Stimulated activated effector memory CD8-positive, alpha-beta T cell treated with anti-CD3 and anti-CD28 coated beads, Interleukin-12 subunit alpha, Interleukin-12 subunit beta, amount 100 ng/mL, for 72 hours (primary cell): ENCODE measurements at regions not wholly inside any gene's neighbourhood (a gene's known extent, or its start where the extent isn't known, plus 50 kb on each side); places are given as distances from the start of the nearest gene placed in this dataset.
"Not testable (repeated sequence)": the region's sequence is repeated elsewhere in the genome, so short reads cannot be mapped to it uniquely, and the experiment has no call there.

ENCODE experiments used
- ATAC-seq: fragments of 150-1000 bp; cut with Tn5 transposase; 2 replicates; pipeline ENCODE4 v1.10.0; 2021
- DNase-seq, 2 donors: peaks; one replicate each; pipeline ENCODE4 v3.0.0; 2021 to 2022; ENCODE audit warnings: low spot score in 2 of 2
- H3K27ac Mint-ChIP-seq: one replicate; pipeline ENCODE4 v1.8.0; 2022; ENCODE audit warnings: mild to moderate bottlenecking, mixed read lengths
- H3K36me3 Mint-ChIP-seq: one replicate; pipeline ENCODE4 v1.8.0; 2022; ENCODE audit warnings: mild to moderate bottlenecking, mixed read lengths
- H3K4me1 Mint-ChIP-seq: one replicate; pipeline ENCODE4 v1.8.0; 2022; ENCODE audit warnings: mixed read lengths
- H3K4me3 Mint-ChIP-seq: one replicate; pipeline ENCODE4 v1.8.0; 2022; ENCODE audit warnings: mild to moderate bottlenecking, mixed read lengths
- H3K9me3 Mint-ChIP-seq: one replicate; pipeline ENCODE4 v1.8.0; 2022; ENCODE audit warnings: mixed read lengths

GRCh38 chr3:26316472-26316871 lies 306.1 kb upstream of the LRRC3B start:
- Mint-ChIP-seq H3K27ac (no peak overlapping the region), H3K9me3 (peaks cover 15% of the 10 kb centered on the region), H3K36me3 (no peaks in the 10 kb centered on the region), H3K4me1 (no peaks in the 10 kb centered on the region), H3K4me3 (no peak overlapping the region)
- ATAC-seq = no peak
- no peak for DNase-seq

- ATAC-seq, H3K27ac Mint-ChIP-seq, H3K36me3 Mint-ChIP-seq: not testable (repeated sequence)
Measured at GRCh38 chr3:26323741-26324140, 298.8 kb upstream of the LRRC3B start.

GRCh38 chr3:26340001-26340400 lies 282.6 kb upstream of the LRRC3B start:
- no peak overlapping the region for H3K27ac Mint-ChIP-seq
- peaks cover 6% of the 10 kb centered on the region for H3K9me3 Mint-ChIP-seq
- no peak overlapping the region for H3K4me3 Mint-ChIP-seq
- no peak for DNase-seq
- no peaks in the 10 kb centered on the region for H3K4me1 Mint-ChIP-seq
- H3K36me3 Mint-ChIP-seq = no peaks in the 10 kb centered on the region
- peak; percentile 34 for ATAC-seq

More at GRCh38 chr3:26323741-26324140, 298.8 kb upstream of the LRRC3B start:
- not testable (repeated sequence) for H3K4me3 Mint-ChIP-seq, DNase-seq, H3K4me1 Mint-ChIP-seq
- peaks cover 21% of the 10 kb centered on the region for H3K9me3 Mint-ChIP-seq

- Mint-ChIP-seq H3K9me3 (peaks cover 7% of the 10 kb centered on the region), H3K27ac (no peak overlapping the region), H3K4me3 (no peak overlapping the region), H3K36me3 (no peaks in the 10 kb centered on the region), H3K4me1 (no peaks in the 10 kb centered on the region)
- DNase-seq (no peak), ATAC-seq (no peak)
Measured at GRCh38 chr3:26343647-26344046, 278.9 kb upstream of the LRRC3B start.

GRCh38 chr3:26345613-26346012 lies 277.0 kb upstream of the LRRC3B start:
- Mint-ChIP-seq H3K36me3 (no peaks in the 10 kb centered on the region), H3K27ac (no peak overlapping the region), H3K4me1 (no peaks in the 10 kb centered on the region), H3K4me3 (no peak overlapping the region), H3K9me3 (peaks cover 9% of the 10 kb centered on the region)
- ATAC-seq (no peak), DNase-seq (no peak)

GRCh38 chr3:26346497-26346896 lies 276.1 kb upstream of the LRRC3B start:
- H3K36me3 Mint-ChIP-seq = no peaks in the 10 kb centered on the region
- no peaks in the 10 kb centered on the region for H3K4me1 Mint-ChIP-seq
- H3K27ac Mint-ChIP-seq = no peak overlapping the region
- H3K4me3 Mint-ChIP-seq = no peak overlapping the region
- H3K9me3 Mint-ChIP-seq = peaks cover 14% of the 10 kb centered on the region
- DNase-seq (no peak), ATAC-seq (no peak)

- DNase-seq = no peak
- H3K27ac Mint-ChIP-seq = no peak overlapping the region
- H3K4me3 Mint-ChIP-seq = no peak overlapping the region
- H3K9me3 Mint-ChIP-seq = peaks cover 14% of the 10 kb centered on the region
- H3K4me1 Mint-ChIP-seq = no peaks in the 10 kb centered on the region
- no peaks in the 10 kb centered on the region for H3K36me3 Mint-ChIP-seq
- ATAC-seq = no peak
Measured at GRCh38 chr3:26347150-26347549, 275.4 kb upstream of the LRRC3B start.

- Mint-ChIP-seq H3K27ac (no peak overlapping the region), H3K4me3 (no peak overlapping the region), H3K9me3 (peaks cover 16% of the 10 kb centered on the region), H3K36me3 (no peaks in the 10 kb centered on the region), H3K4me1 (no peaks in the 10 kb centered on the region)
- no peak for DNase-seq
- no peak for ATAC-seq
Measured at GRCh38 chr3:26350853-26351252, 271.7 kb upstream of the LRRC3B start.

GRCh38 chr3:26353097-26353496 lies 269.5 kb upstream of the LRRC3B start:
- Mint-ChIP-seq H3K36me3 (no peaks in the 10 kb centered on the region), H3K4me3 (no peak overlapping the region), H3K4me1 (no peaks in the 10 kb centered on the region), H3K27ac (no peak overlapping the region), H3K9me3 (peaks cover 17% of the 10 kb centered on the region)
- ATAC-seq = no peak
- no peak for DNase-seq

- DNase-seq = no peak
- Mint-ChIP-seq H3K27ac (no peak overlapping the region), H3K9me3 (peaks cover 10% of the 10 kb centered on the region), H3K4me1 (no peaks in the 10 kb centered on the region), H3K4me3 (no peak overlapping the region), H3K36me3 (no peaks in the 10 kb centered on the region)
- ATAC-seq = no peak
Measured at GRCh38 chr3:26358405-26358804, 264.2 kb upstream of the LRRC3B start.

GRCh38 chr3:26365706-26366105 lies 256.9 kb upstream of the LRRC3B start:
- no peak overlapping the region for H3K27ac Mint-ChIP-seq
- ATAC-seq (peak; percentile 37), DNase-seq (no peak)
- no peaks in the 10 kb centered on the region for H3K36me3 Mint-ChIP-seq
- no peaks in the 10 kb centered on the region for H3K4me1 Mint-ChIP-seq
- no peak overlapping the region for H3K4me3 Mint-ChIP-seq
- peaks cover 20% of the 10 kb centered on the region for H3K9me3 Mint-ChIP-seq

GRCh38 chr3:26368312-26368711 lies 254.3 kb upstream of the LRRC3B start:
- ATAC-seq = no peak
- no peak overlapping the region for H3K4me3 Mint-ChIP-seq
- no peak for DNase-seq
- H3K4me1 Mint-ChIP-seq = no peaks in the 10 kb centered on the region
- no peaks in the 10 kb centered on the region for H3K36me3 Mint-ChIP-seq
- peaks cover 25% of the 10 kb centered on the region for H3K9me3 Mint-ChIP-seq
- H3K27ac Mint-ChIP-seq = no peak overlapping the region

- no peak overlapping the region for H3K4me3 Mint-ChIP-seq
- H3K9me3 Mint-ChIP-seq = peaks cover 25% of the 10 kb centered on the region
- H3K27ac Mint-ChIP-seq = no peak overlapping the region
- no peak for DNase-seq
- no peaks in the 10 kb centered on the region for H3K36me3 Mint-ChIP-seq
- no peaks in the 10 kb centered on the region for H3K4me1 Mint-ChIP-seq
- no peak for ATAC-seq
Measured at GRCh38 chr3:26369133-26369532, 253.4 kb upstream of the LRRC3B start.

GRCh38 chr3:26375843-26376530 lies 246.6 kb upstream of the LRRC3B start:
- H3K4me1 Mint-ChIP-seq = no peaks in the 10 kb centered on the region
- H3K9me3 Mint-ChIP-seq = peaks cover 2% of the 10 kb centered on the region
- ATAC-seq (no peak), DNase-seq (no peak)
- H3K36me3 Mint-ChIP-seq = no peaks in the 10 kb centered on the region
- no peak overlapping the region for H3K4me3 Mint-ChIP-seq
- H3K27ac Mint-ChIP-seq = no peak overlapping the region

- Mint-ChIP-seq H3K4me3 (no peak overlapping the region), H3K27ac (no peak overlapping the region), H3K9me3 (no peaks in the 10 kb centered on the region), H3K36me3 (no peaks in the 10 kb centered on the region), H3K4me1 (no peaks in the 10 kb centered on the region)
- no peak for ATAC-seq
- DNase-seq = no peak
Measured at GRCh38 chr3:26381411-26381810, 241.2 kb upstream of the LRRC3B start.

- ATAC-seq = no peak
- H3K9me3 Mint-ChIP-seq = peaks cover 3% of the 10 kb centered on the region
- no peak for DNase-seq
- H3K4me3 Mint-ChIP-seq = no peak overlapping the region
- no peak overlapping the region for H3K27ac Mint-ChIP-seq
- no peaks in the 10 kb centered on the region for H3K36me3 Mint-ChIP-seq
- H3K4me1 Mint-ChIP-seq = no peaks in the 10 kb centered on the region
Measured at GRCh38 chr3:26406636-26407035, 215.9 kb upstream of the LRRC3B start.

- no peak for ATAC-seq
- no peak for DNase-seq
- peaks cover 14% of the 10 kb centered on the region for H3K9me3 Mint-ChIP-seq
- H3K4me1 Mint-ChIP-seq = no peaks in the 10 kb centered on the region
- no peaks in the 10 kb centered on the region for H3K36me3 Mint-ChIP-seq
- no peak overlapping the region for H3K27ac Mint-ChIP-seq
- no peak overlapping the region for H3K4me3 Mint-ChIP-seq
Measured at GRCh38 chr3:26418553-26418952, 204.0 kb upstream of the LRRC3B start.
